PC-3 (cell line): ENCODE measurements at regions not wholly inside any gene's neighbourhood (a gene's known extent, or its start where the extent isn't known, plus 50 kb on each side); places are given as distances from the start of the nearest gene placed in this dataset.

Experiments
- ATAC-seq: fragments of 200-7000 bp; cut with Tn5 transposase; 2 replicates; pipeline ENCODE4 v1.9.1; 2020; ENCODE audit warnings: mild to moderate bottlenecking, moderate library complexity
- BruUV-seq: library from RNA; stranded (reverse); fragments of 400-500 nt; replicated peaks from 2 replicates; lab custom pipeline; 2021; lab: Mats Ljungman, UMichigan
- CTCF ChIA-PET: fragments of 300-600 bp; sonication (Branson Sonifier 250); formaldehyde crosslinking; loops from one replicate; lab custom pipeline; 2022; ENCODE audit warnings: antibody characterized with exemption; lab: Charles Lee
- POLR2A ChIA-PET: fragments of 300-600 bp; sonication (Branson Sonifier 250); formaldehyde crosslinking; loops from one replicate; lab custom pipeline; 2022; ENCODE audit warnings: antibody characterized with exemption; ENCODE audit not compliant: unreplicated experiment; lab: Charles Lee
- DNase-seq: peaks from one replicate; pipeline ENCODE4 v3.0.0-alpha.2; 2015
- H2AFZ ChIP-seq: fragments of 300-600 bp; sonication (generic); 2 replicates; pipeline ENCODE4 v1.6.0; 2016; ENCODE audit warnings: antibody characterized with exemption, low read length
- H3F3A ChIP-seq: fragments of 300-600 bp; sonication (generic); one replicate; pipeline ENCODE4 v1.6.0; 2017; ENCODE audit warnings: antibody characterized with exemption, low read length, control low read depth, mild to moderate bottlenecking; ENCODE audit not compliant: unreplicated experiment
- H3K27ac ChIP-seq: fragments of 300-600 bp; sonication (generic); 2 replicates; pipeline ENCODE4 v1.5.1; 2016; ENCODE audit warnings: mild to moderate bottlenecking, low read length
- H3K27me3 ChIP-seq: fragments of 300-600 bp; sonication (generic); 2 replicates; pipeline ENCODE4 v1.6.1; 2016; ENCODE audit warnings: low read length, mixed read lengths
- H3K36me3 ChIP-seq: fragments of 300-600 bp; sonication (generic); 2 replicates; pipeline ENCODE4 v1.6.1; 2016; ENCODE audit warnings: low read depth, mixed run types, low read length, mixed read lengths
- H3K4me1 ChIP-seq: fragments of 300-600 bp; sonication (generic); 2 replicates; pipeline ENCODE4 v1.5.1; 2016; ENCODE audit warnings: low read length; ENCODE audit not compliant: insufficient read depth
- H3K4me2 ChIP-seq: fragments of 300-600 bp; sonication (generic); 2 replicates; pipeline ENCODE4 v1.6.0; 2016; ENCODE audit warnings: low read length
- H3K4me3 ChIP-seq: fragments of 300-600 bp; sonication (generic); 2 replicates; pipeline ENCODE4 v1.5.1; 2016; ENCODE audit warnings: mild to moderate bottlenecking, low read length, mixed read lengths
- H3K79me2 ChIP-seq: fragments of 300-600 bp; sonication (generic); 2 replicates; pipeline ENCODE4 v1.6.1; 2017; ENCODE audit warnings: low read length, mixed read lengths
- H3K9ac ChIP-seq: fragments of 300-600 bp; sonication (generic); 2 replicates; pipeline ENCODE4 v1.6.0; 2016; ENCODE audit warnings: mild to moderate bottlenecking, low read length
- H3K9me2 ChIP-seq: fragments of 300-600 bp; sonication (generic); replicated peaks from 2 replicates; pipeline ENCODE4 v1.6.1; 2016; ENCODE audit warnings: mixed run types, low read length, mixed read lengths
- H3K9me3 ChIP-seq: fragments of 300-600 bp; sonication (generic); 2 replicates; pipeline ENCODE4 v1.6.1; 2016; ENCODE audit warnings: low read length, mixed read lengths
- H4K20me1 ChIP-seq: fragments of 300-600 bp; sonication (generic); 2 replicates; pipeline ENCODE4 v1.6.1; 2016; ENCODE audit warnings: low read length, mixed read lengths
- EZH2 ChIP-seq: fragments of 300-600 bp; sonication (generic); IDR thresholded peaks from one replicate; pipeline ENCODE4 v1.6.1; 2017; ENCODE audit warnings: antibody characterized with exemption, mild to moderate bottlenecking, low read length; ENCODE audit not compliant: unreplicated experiment
- EZH2phosphoT487 ChIP-seq: fragments of 300-600 bp; sonication (generic); IDR thresholded peaks from 2 replicates; pipeline ENCODE4 v1.6.1; 2018; ENCODE audit warnings: mild to moderate bottlenecking, antibody characterized with exemption, low read length, borderline replicate concordance
- intact Hi-C: fragments of 100-400 bp; cut with micrococcal nuclease; formaldehyde crosslinking; loops from 2 replicates; pipeline ENCODE4 v1.9.0; 2023
- TF ChIP-seq, protein P1 (sequence below): fragments of 300-600 bp; sonication (generic); conservative IDR thresholded peaks from 2 replicates; pipeline ENCODE4 v1.5.1; 2017; ENCODE audit warnings: antibody characterized with exemption, low read depth, mild to moderate bottlenecking, low read length

DNA sequence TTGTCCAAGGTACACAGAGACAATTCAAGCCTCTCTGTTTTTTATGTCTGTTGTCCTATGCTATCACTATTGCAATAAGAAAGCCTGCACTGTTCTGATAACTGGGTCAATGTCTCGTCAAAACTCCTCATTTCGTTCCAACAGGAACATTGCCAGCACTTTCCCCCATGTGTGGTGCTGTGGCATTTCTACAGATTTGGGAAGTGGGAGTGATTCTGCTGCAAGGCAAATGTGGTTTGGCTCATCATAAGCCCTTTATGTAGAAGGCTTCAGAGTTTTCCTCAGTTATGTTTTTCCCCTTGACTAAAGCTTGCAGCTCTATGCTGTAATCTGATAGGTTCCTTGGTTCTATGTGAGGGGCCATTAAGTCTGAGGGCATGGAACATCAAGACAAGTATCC lies 324.1 kb upstream of the TCF4 start:
- no peaks in the 10 kb centered on the region for H3K9me3 ChIP-seq
- POLR2A ChIA-PET = no interaction called here
- no peak overlapping the region for H3K27ac ChIP-seq
- no peak for DNase-seq
- no peak overlapping the region for H2AFZ ChIP-seq
- no peak overlapping the region for H3K4me2 ChIP-seq
- no peak overlapping the region for H3K4me3 ChIP-seq
- H3K4me1 ChIP-seq = no peaks in the 10 kb centered on the region; the same call in 1 of the 2 replicates
- H3K27me3 ChIP-seq = no peaks in the 10 kb centered on the region
- TF ChIP-seq EZH2 = no peak
- TF ChIP-seq EZH2phosphoT487 = no peak
- TF ChIP-seq, protein P1, sequence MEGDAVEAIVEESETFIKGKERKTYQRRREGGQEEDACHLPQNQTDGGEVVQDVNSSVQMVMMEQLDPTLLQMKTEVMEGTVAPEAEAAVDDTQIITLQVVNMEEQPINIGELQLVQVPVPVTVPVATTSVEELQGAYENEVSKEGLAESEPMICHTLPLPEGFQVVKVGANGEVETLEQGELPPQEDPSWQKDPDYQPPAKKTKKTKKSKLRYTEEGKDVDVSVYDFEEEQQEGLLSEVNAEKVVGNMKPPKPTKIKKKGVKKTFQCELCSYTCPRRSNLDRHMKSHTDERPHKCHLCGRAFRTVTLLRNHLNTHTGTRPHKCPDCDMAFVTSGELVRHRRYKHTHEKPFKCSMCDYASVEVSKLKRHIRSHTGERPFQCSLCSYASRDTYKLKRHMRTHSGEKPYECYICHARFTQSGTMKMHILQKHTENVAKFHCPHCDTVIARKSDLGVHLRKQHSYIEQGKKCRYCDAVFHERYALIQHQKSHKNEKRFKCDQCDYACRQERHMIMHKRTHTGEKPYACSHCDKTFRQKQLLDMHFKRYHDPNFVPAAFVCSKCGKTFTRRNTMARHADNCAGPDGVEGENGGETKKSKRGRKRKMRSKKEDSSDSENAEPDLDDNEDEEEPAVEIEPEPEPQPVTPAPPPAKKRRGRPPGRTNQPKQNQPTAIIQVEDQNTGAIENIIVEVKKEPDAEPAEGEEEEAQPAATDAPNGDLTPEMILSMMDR = no peak
- intact Hi-C loops = no loop called here
- no peaks in the 10 kb centered on the region for H3K36me3 ChIP-seq
- H3K79me2 ChIP-seq = no peaks in the 10 kb centered on the region
- ATAC-seq = no peak
- no TSS peak for BruUV-seq
- H4K20me1 ChIP-seq = no peaks in the 10 kb centered on the region
- no peak overlapping the region for H3K9ac ChIP-seq
- H3F3A ChIP-seq = no peaks in the 10 kb centered on the region
- no peaks in the 10 kb centered on the region for H3K9me2 ChIP-seq
- CTCF ChIA-PET = no interaction called here

DNA sequence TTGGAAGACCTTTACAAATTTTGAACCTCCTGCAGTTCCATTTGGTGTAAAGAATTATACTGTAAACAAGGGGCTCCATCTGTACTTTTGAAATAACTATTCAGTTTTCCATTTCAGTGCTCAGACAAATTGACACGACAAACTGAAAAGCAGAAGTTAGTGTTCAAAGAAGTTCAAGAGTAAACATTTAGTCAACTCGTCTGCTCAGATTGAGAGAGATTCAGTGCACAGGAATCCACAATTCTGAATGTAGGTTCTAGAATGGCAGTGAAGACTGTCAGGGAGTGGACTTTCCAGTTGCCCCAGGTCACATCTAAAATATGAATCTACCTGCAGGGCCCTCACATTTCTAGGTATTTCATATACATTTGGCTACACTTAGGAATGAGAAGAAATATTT lies 322.3 kb upstream of the TCF4 start:
- CTCF ChIA-PET = no interaction called here
- no peak for ATAC-seq
- TF ChIP-seq EZH2 (no peak), EZH2phosphoT487 (no peak)
- TF ChIP-seq, protein P1 = no peak
- Histone ChIP-seq H3K9me3 (no peaks in the 10 kb centered on the region), H3K79me2 (no peaks in the 10 kb centered on the region), H3K4me3 (no peak overlapping the region), H3K27ac (no peak overlapping the region), H4K20me1 (no peaks in the 10 kb centered on the region), H3F3A (no peaks in the 10 kb centered on the region), H3K4me1 (peaks cover 3% of the 10 kb centered on the region; the same call in 1 of the 2 replicates), H2AFZ (peak overlapping the region; percentile 37; the same call in 1 of the 2 replicates), H3K36me3 (no peaks in the 10 kb centered on the region), H3K27me3 (no peaks in the 10 kb centered on the region), H3K9ac (no peak overlapping the region), H3K4me2 (no peak overlapping the region), H3K9me2 (no peaks in the 10 kb centered on the region)
- peak; percentile 52 for DNase-seq
- BruUV-seq = no TSS peak
- POLR2A ChIA-PET = no interaction called here
- intact Hi-C loops = no loop called here

DNA sequence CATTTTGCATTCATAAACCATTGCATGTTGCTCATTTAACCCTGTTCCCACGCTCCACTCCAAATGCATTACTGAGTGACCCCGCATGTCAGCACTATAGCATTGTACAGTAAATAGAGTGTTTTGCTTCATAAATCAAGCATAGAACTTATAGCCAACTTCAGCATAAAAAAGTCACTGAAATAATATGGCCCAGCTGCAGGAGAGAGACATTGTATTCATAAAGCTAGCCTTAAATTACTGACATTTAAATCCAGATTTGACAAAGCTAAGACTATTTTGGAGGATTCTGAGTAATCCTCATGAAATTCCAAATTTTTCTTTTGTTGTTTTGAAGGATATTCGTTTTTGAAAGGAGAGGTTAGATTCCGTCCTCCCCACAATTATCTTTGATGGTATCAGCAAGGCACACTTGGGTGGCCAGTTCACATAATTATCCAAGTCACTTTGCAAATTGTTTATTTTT lies 320.9 kb upstream of the TCF4 start:
- H3K27ac ChIP-seq = no peak overlapping the region
- intact Hi-C loops = no loop called here
- no peak overlapping the region for H3K9ac ChIP-seq
- no peaks in the 10 kb centered on the region for H4K20me1 ChIP-seq
- no peaks in the 10 kb centered on the region for H3K9me2 ChIP-seq
- H3K4me1 ChIP-seq = peaks cover 3% of the 10 kb centered on the region; the same call in 1 of the 2 replicates
- no peak for TF ChIP-seq EZH2
- TF ChIP-seq, protein P1 = no peak
- TF ChIP-seq EZH2phosphoT487 = no peak
- no TSS peak for BruUV-seq
- no peak overlapping the region for H3K4me3 ChIP-seq
- no peak overlapping the region for H3K4me2 ChIP-seq
- ChIA-PET POLR2A (no interaction called here), CTCF (no interaction called here)
- H3K9me3 ChIP-seq = no peaks in the 10 kb centered on the region
- no peak for ATAC-seq
- DNase-seq = no peak
- no peaks in the 10 kb centered on the region for H3K27me3 ChIP-seq
- no peak overlapping the region for H2AFZ ChIP-seq
- H3K36me3 ChIP-seq = no peaks in the 10 kb centered on the region
- H3F3A ChIP-seq = no peaks in the 10 kb centered on the region
- no peaks in the 10 kb centered on the region for H3K79me2 ChIP-seq
